Neural cell (in vitro differentiated cells): ENCODE measurements at regions not wholly inside any gene's neighbourhood (a gene's known extent, or its start where the extent isn't known, plus 50 kb on each side); places are given as distances from the start of the nearest gene placed in this dataset.

Experiments
- H2AFZ ChIP-seq: fragments of 200-600, 300-800 bp; sonication (generic), shearing (Covaris generic); 2 replicates; pipeline ENCODE4 v1.6.0; 2014; ENCODE audit warnings: low read depth, mild to moderate bottlenecking, antibody characterized with exemption, low read length, moderate library complexity
- H3F3A ChIP-seq: fragments of 200-600 bp; shearing (Covaris generic); 2 replicates; pipeline ENCODE4 v1.6.1; 2016; ENCODE audit warnings: mild to moderate bottlenecking, moderate library complexity, mixed read lengths, antibody characterized with exemption, low read length; ENCODE audit not compliant: insufficient read depth, poor library complexity, severe bottlenecking
- H3K27ac ChIP-seq: fragments of 200-600, 300-800 bp; sonication (generic), shearing (Covaris generic); 2 replicates; pipeline ENCODE4 v1.5.1; 2014; ENCODE audit warnings: mild to moderate bottlenecking, low read length, moderate library complexity
- H3K27me3 ChIP-seq: fragments of 300-800, 200-600 bp; sonication (generic), shearing (Covaris generic); 2 replicates; pipeline ENCODE4 v1.6.0; 2014; ENCODE audit warnings: mild to moderate bottlenecking, low read depth, low read length, moderate library complexity; ENCODE audit not compliant: insufficient read depth
- H3K36me3 ChIP-seq: fragments of 300-800, 200-600 bp; sonication (generic), shearing (Covaris generic); 2 replicates; pipeline ENCODE4 v1.5.1; 2014; ENCODE audit warnings: mild to moderate bottlenecking, antibody characterized with exemption, low read length, moderate library complexity; ENCODE audit not compliant: insufficient read depth
- H3K4me2 ChIP-seq: fragments of 300-800, 200-600 bp; sonication (generic), shearing (Covaris generic); 2 replicates; pipeline ENCODE4 v1.6.0; 2014; ENCODE audit warnings: mild to moderate bottlenecking, low read length
- H3K4me3 ChIP-seq: fragments of 300-800, 200-600 bp; sonication (generic), shearing (Covaris generic); 2 replicates; pipeline ENCODE4 v1.5.1; 2014; ENCODE audit warnings: mild to moderate bottlenecking, low read length, moderate library complexity
- H3K79me2 ChIP-seq: fragments of 200-600 bp; shearing (Covaris generic); replicated peaks from 2 replicates; pipeline ENCODE4 v1.6.0; 2014; ENCODE audit warnings: mild to moderate bottlenecking, low read length, moderate library complexity; ENCODE audit not compliant: insufficient read depth
- H3K9ac ChIP-seq: fragments of 300-800, 200-600 bp; sonication (generic), shearing (Covaris generic); 2 replicates; pipeline ENCODE4 v1.6.1; 2016; ENCODE audit warnings: mild to moderate bottlenecking, low read length, mixed read lengths
- H3K9me2 ChIP-seq: fragments of 200-600 bp; shearing (Covaris generic); 2 replicates; pipeline ENCODE4 v1.6.1; 2016; ENCODE audit warnings: mild to moderate bottlenecking, low read length, mixed read lengths; ENCODE audit not compliant: insufficient read depth
- H3K9me3 ChIP-seq: fragments of 200-600, 300-800 bp; sonication (generic), shearing (Covaris generic); 2 replicates; pipeline ENCODE4 v1.6.1; 2016; ENCODE audit warnings: mild to moderate bottlenecking, mixed run types, low read length, moderate library complexity, mixed read lengths
- H4K20me1 ChIP-seq: fragments of 200-600 bp; shearing (Covaris generic); 2 replicates; pipeline ENCODE4 v1.6.1; 2016; ENCODE audit warnings: mild to moderate bottlenecking, mixed run types; ENCODE audit not compliant: insufficient read depth
- CTCF ChIP-seq: fragments of 450-650 bp; IDR thresholded peaks from 2 replicates; pipeline ENCODE4 v1.5.1; 2014; ENCODE audit warnings: antibody characterized with exemption, mild to moderate bottlenecking, moderate library complexity; ENCODE audit not compliant: poor library complexity, severe bottlenecking
- EP300 ChIP-seq: fragments of 450-650 bp; conservative IDR thresholded peaks from 2 replicates; pipeline ENCODE4 v1.6.1; 2014; ENCODE audit warnings: antibody characterized with exemption, mild to moderate bottlenecking, moderate library complexity; ENCODE audit not compliant: poor library complexity, severe bottlenecking
- EZH2 ChIP-seq: fragments of 200-600, 300-800 bp; shearing (Covaris generic), sonication (generic); IDR thresholded peaks from 2 replicates; pipeline ENCODE4 v1.6.1; 2014; ENCODE audit warnings: antibody characterized with exemption, low read length, borderline replicate concordance, mild to moderate bottlenecking; ENCODE audit not compliant: insufficient read depth, poor library complexity, severe bottlenecking
- MXI1 ChIP-seq: fragments of 450-650 bp; conservative IDR thresholded peaks from 2 replicates; pipeline ENCODE4 v1.6.1; 2014; ENCODE audit warnings: antibody characterized with exemption, mild to moderate bottlenecking; ENCODE audit not compliant: poor library complexity, severe bottlenecking
- POLR2AphosphoS5 ChIP-seq: IDR thresholded peaks from 2 replicates; pipeline ENCODE4 v1.6.1; 2012
- RAD21 ChIP-seq: fragments of 450-650 bp; conservative IDR thresholded peaks from 2 replicates; pipeline ENCODE4 v1.6.1; 2014; ENCODE audit warnings: antibody characterized with exemption, mild to moderate bottlenecking, moderate library complexity
- REST ChIP-seq: IDR thresholded peaks from 2 replicates; pipeline ENCODE4 v1.6.1; 2012; ENCODE audit warnings: borderline replicate concordance
- SMC3 ChIP-seq: fragments of 450-650 bp; conservative IDR thresholded peaks from 2 replicates; pipeline ENCODE4 v1.6.1; 2014; ENCODE audit warnings: antibody characterized with exemption, mild to moderate bottlenecking, moderate library complexity; ENCODE audit not compliant: poor library complexity
- TAF1 ChIP-seq: IDR thresholded peaks from 2 replicates; pipeline ENCODE4 v1.6.1; 2012; ENCODE audit warnings: low read depth
- small RNA-seq, 3 experiments: library from RNA; depleted of rRNA; stranded (forward); fragments of <200 nt; gene quantifications; one replicate each; pipeline ENCODE3, GENCODE V24; 2012

- no peak overlapping the region for H3K4me2 ChIP-seq
- H3K9ac ChIP-seq = no peak overlapping the region
- H3K27me3 ChIP-seq = no peaks in the 10 kb centered on the region
- H2AFZ ChIP-seq = no peak overlapping the region
- H3K27ac ChIP-seq = no peak overlapping the region
- no peaks in the 10 kb centered on the region for H4K20me1 ChIP-seq
- H3K79me2 ChIP-seq = no peaks in the 10 kb centered on the region
- H3K9me2 ChIP-seq = no peaks in the 10 kb centered on the region
- no peaks in the 10 kb centered on the region for H3K9me3 ChIP-seq
- H3K4me3 ChIP-seq = no peak overlapping the region
- H3K36me3 ChIP-seq = no peaks in the 10 kb centered on the region
- TF ChIP-seq EZH2 (no peak), POLR2AphosphoS5 (no peak), TAF1 (no peak), SMC3 (no peak), RAD21 (no peak), REST (no peak), CTCF (no peak), MXI1 (no peak), EP300 (no peak)
- H3F3A ChIP-seq = no peaks in the 10 kb centered on the region
Measured at GRCh38 chr10:62748386-62748785, 56.1 kb upstream of the ADO start.

- H3K79me2 ChIP-seq = no peaks in the 10 kb centered on the region
- no peak overlapping the region for H3K4me3 ChIP-seq
- H3K9me3 ChIP-seq = no peaks in the 10 kb centered on the region
- no peak overlapping the region for H3K4me2 ChIP-seq
- no peak overlapping the region for H2AFZ ChIP-seq
- no peak overlapping the region for H3K27ac ChIP-seq
- H3F3A ChIP-seq = no peaks in the 10 kb centered on the region
- H3K9ac ChIP-seq = no peak overlapping the region
- no peaks in the 10 kb centered on the region for H3K36me3 ChIP-seq
- TF ChIP-seq REST = no peak
- TF ChIP-seq RAD21 = no peak
- no peak for TF ChIP-seq SMC3
- no peak for TF ChIP-seq POLR2AphosphoS5
- no peak for TF ChIP-seq EP300
- TF ChIP-seq TAF1 = no peak
- TF ChIP-seq MXI1 = no peak
- no peaks in the 10 kb centered on the region for H4K20me1 ChIP-seq
- H3K27me3 ChIP-seq = no peaks in the 10 kb centered on the region
- no peaks in the 10 kb centered on the region for H3K9me2 ChIP-seq
Measured at GRCh38 chr10:62749093-62749683, 55.3 kb upstream of the ADO start.

Small RNAs in the stretch of these regions (small RNA-seq; reads per million reads assigned to genes)
- 0 reads per million in 3 experiments for gene ALDH7A1P4
